Stromal cell of bone marrow (primary cell): ENCODE measurements at regions not wholly inside any gene's neighbourhood (a gene's known extent, or its start where the extent isn't known, plus 50 kb on each side); places are given as distances from the start of the nearest gene placed in this dataset.
"Not testable (repeated sequence)": the region's sequence is repeated elsewhere in the genome, so short reads cannot be mapped to it uniquely, and the experiment has no call there.

Source experiments
- DNase-seq: peaks from one replicate; pipeline ENCODE4 v3.0.0-alpha.2; 2012; ENCODE audit warnings: low read depth

- DNase-seq = not testable (repeated sequence)
Observed at GRCh38 chr5:53268241-53268640, 158.7 kb upstream of the MOCS2 start.

GRCh38 chr5:53275666-53276065 lies 166.1 kb upstream of the MOCS2 start:
- no peak for DNase-seq

- DNase-seq = peak; percentile 25
Observed at GRCh38 chr5:53276825-53277224, 167.3 kb upstream of the MOCS2 start.

- no peak for DNase-seq
Observed at GRCh38 chr5:53277491-53277890, 167.9 kb upstream of the MOCS2 start.

DNA sequence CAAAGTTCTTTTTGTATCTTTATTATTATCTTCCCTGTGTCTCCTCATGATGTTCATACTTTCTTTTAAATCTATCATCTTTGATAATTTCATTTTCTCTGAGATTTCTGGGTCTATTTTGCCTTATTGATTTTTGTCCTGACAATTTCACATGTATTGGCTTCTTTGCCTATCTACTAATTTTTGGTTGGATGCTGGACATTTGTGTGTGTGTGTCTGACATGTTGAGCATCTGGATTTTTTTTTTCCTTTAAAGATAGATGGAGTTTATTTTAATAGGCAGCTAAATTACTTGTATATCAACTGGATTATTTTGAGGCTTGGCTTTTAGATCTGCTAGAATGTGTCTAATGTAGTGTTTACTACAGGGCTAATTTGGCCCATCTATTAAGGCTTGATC lies 178.0 kb upstream of the MOCS2 start:
- DNase-seq = no peak

DNA sequence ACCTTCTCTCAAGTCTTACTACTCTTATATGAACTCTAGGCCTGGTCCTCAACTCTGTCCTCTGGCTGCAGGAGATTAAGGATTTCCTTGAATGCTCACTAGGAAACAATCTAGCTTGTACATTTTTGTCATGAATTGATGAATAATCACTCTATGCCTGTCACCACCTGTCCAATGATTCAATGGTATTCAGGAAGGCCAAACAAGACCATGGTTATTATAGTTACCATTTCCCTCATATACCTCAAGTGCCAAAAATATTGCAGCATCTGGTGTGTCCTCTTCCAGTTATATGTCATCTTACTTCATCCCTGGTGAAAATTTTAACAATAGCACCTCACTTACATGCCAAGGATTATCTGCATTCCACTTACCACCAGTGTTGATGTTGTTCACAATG lies 179.0 kb upstream of the MOCS2 start:
- DNase-seq = no peak

DNA sequence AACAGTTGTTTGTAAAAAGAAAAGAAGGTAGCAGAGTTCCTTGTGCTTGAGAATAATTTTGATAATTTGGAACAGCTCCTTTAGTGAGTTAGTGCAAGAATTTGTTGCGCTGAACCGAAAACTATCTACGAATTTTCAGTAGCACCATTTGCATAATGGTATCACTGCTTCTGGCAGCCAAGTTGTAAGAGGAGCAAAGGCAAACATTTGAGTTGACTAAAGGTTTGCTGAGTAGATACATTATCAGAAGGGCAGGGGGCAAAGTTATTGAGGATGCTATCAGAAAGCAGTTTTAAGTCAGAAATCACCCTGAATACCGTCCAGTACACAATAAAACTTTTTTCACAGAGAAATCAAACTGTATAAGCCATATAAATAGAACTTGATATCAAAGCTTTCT lies 181.5 kb upstream of the MOCS2 start:
- no peak for DNase-seq

DNA sequence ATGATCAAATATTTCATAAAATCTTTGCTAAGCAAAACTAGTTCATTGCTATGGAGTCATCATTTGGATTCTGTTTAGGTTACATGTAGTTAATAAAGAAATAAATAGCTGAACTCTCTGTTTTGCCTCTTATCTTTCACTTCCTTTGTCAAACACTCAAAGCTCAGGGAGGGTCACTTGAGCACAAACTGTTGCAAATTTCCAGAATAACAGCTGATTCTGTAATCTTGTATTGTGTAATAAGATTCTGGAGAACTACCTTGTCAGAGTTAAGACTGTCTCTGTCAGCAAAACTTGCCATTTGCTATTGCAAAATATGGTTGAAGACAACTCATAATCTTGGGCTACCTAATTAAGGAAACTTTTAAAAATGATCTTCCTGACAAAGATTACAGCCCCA lies 182.0 kb upstream of the MOCS2 start:
- DNase-seq = peak; percentile 20

DNA sequence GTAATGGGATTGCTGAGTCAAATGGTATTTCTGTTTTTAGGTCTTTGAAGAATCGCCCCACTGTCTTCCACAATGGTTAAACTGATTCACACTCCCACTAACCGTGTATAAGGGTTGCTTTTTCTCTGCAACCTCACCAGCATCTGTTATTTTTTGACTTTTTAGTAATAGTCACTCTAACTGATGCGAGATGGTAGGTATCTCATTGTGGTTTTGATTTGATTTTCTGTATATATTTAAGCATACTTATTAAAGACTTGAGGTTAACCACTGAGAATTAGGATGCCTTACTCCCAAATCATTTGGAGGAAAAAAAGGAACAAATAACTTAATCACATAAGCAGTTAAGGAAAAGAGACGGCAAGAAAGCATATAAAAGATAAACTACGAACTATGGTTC lies 181.6 kb upstream of the FST start:
- DNase-seq = no peak

GRCh38 chr5:53302529-53302928 lies 177.9 kb upstream of the FST start:
- peak; percentile 40 for DNase-seq

GRCh38 chr5:53303105-53303504 lies 177.3 kb upstream of the FST start:
- peak; percentile 57 for DNase-seq

GRCh38 chr5:53305316-53305715 lies 175.1 kb upstream of the FST start:
- not testable (repeated sequence) for DNase-seq

DNA sequence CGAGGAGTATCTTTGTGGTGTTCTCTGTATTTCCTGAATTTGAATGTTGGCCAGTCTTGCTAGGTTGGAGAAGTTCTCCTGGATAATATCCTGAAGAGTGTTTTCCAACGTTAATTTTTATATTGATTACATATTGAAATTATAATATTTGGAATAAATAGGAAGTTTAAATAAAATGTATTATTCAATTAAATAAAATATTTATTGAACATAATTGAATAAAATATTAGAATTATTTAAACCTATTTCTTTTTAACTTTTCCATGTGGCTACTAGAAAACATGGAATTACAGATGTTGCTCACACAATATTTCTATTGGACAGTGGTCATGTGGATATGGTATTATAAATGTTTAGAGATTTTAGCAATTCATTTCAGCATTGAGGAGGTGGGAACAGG lies 170.8 kb upstream of the FST start:
- DNase-seq = no peak

DNA sequence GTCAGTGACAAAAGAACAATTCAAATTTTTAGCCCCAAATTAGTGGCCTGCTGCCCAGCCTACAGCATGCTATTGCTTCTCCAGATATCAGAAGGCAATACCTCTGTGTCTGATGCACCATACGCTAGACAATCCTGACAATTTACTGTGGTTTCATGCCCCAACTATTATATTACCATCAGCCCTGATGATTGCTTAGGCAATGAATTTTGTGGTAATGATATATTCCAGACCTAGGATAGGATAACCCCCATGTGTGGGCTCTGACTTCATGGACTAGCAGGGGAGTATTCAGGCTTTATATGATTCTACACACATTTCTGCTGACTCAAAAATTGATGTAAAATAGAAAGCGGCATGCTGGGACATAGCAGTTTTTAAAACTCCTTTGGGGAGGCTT lies 168.7 kb upstream of the FST start:
- DNase-seq = no peak

- no peak for DNase-seq
Observed at GRCh38 chr5:53313145-53313544, 167.3 kb upstream of the FST start.

DNA sequence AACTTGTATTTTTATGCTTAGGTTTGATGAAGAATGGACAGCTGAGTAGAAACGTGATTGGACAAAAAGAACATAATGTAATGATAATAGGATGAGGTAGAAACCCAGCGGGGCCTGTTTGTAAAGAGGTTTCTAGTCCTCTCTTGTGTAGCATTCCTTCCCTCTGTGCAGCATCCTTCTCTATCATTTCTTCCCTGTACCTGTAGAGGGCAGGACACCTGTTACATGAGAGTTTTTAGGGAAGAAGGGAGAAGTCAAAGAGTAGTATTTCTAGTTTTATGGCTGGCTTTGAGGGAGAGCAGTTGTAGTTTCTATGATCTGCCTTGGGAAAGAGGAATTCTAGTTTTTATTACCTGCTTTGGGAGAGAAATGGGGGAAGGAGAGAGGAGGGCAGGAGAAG lies 162.1 kb upstream of the FST start:
- no peak for DNase-seq

GRCh38 chr5:53319315-53319714 lies 161.1 kb upstream of the FST start:
- DNase-seq = no peak

- DNase-seq = peak; percentile 47
Observed at GRCh38 chr5:53321073-53321472, 159.4 kb upstream of the FST start.

GRCh38 chr5:53321721-53322120 lies 158.7 kb upstream of the FST start:
- no peak for DNase-seq

GRCh38 chr5:53322257-53322656 lies 158.2 kb upstream of the FST start:
- DNase-seq = no peak

GRCh38 chr5:53323511-53323910 lies 156.9 kb upstream of the FST start:
- no peak for DNase-seq

GRCh38 chr5:53323943-53324642 lies 156.3 kb upstream of the FST start:
- DNase-seq = no peak

DNA sequence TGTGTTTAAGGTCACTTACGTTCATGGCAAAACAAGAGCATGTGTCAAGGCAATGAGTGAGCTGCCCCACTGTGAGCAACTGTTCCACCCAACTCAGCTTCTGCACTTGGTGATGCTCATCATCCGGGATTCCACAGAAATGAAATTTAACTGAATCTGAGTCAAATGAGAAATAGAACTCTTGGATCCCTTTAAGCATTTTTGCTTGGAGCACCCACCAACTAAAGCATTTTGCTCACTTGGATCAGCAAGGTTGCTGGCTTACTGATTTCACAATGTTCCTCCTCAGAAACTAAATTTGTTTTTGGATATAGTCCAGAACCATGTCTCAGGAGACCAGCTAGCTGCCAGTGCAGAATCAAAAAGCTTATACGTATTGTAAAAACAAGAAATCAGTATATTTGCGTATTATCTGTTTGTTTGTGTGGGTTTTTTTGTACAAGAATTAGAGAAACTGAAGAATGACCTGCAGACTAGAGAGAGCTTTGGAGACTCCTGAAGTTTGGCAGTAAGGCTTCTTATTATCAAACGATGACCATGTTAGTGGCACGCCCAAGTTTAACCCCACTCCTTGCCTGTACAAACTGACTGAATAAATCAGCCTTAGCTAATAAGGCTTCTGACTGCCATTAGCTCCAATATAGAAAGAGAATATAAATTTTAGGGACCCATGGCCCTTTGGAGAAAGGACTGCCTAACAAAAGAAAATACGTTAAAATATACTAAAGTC lies 153.8 kb upstream of the FST start:
- peak; percentile 64 for DNase-seq

DNA sequence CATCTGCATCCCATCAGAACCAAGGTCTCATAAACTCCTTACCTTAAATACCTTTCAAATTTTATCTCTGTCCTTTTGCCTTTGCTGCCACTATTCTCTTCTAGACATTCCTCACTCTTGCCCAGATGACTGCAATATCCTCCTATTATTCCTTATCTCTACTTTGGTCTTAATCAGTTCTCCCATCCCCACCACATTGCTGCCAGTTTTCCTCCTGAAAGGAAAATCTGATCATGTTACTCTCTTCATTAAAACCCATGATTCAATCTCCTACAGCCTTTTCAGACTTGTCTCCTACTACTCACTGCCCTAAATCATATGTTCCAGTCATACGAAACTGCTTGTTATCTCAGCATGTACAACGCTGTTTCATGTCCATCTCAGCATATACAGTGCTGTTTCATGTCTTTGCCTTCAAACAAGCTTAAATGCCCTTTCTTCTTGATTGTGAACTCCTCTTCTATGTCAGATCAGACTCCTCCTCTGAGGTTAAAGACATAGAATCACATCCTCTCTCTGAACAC lies 152.6 kb upstream of the FST start:
- no peak for DNase-seq
